GM23338 (cell line): ENCODE measurements at regions not wholly inside any gene's neighbourhood (a gene's known extent, or its start where the extent isn't known, plus 50 kb on each side); places are given as distances from the start of the nearest gene placed in this dataset.
A peak's percentile ranks its signal among the peaks of the same experiment; 100 is the strongest.

Experiments used
- ATAC-seq: fragments of 200-7000 bp; cut with Tn5 transposase; 3 replicates; pipeline ENCODE4 v1.9.1; 2020
- DNase-seq: peaks from one replicate; pipeline ENCODE4 v3.0.0-alpha.2; 2015; ENCODE audit warnings: low spot score
- H2AFZ ChIP-seq: fragments of 200-600 bp; sonication (generic); 2 replicates; pipeline ENCODE4 v1.8.0; 2016; ENCODE audit warnings: antibody characterized with exemption, mild to moderate bottlenecking, moderate library complexity
- H3F3A ChIP-seq: fragments of 200-600 bp; sonication (generic); replicated peaks from 2 replicates; pipeline ENCODE4 v1.8.0; 2017; ENCODE audit warnings: antibody characterized with exemption, mixed run types, low read depth
- H3K27ac ChIP-seq: fragments of 200-600 bp; sonication (generic); 2 replicates; pipeline ENCODE4 v1.6.1; 2016; ENCODE audit warnings: low read depth
- H3K27me3 ChIP-seq: fragments of 200-600 bp; sonication (generic); 2 replicates; pipeline ENCODE4 v1.8.0; 2016; ENCODE audit warnings: mild to moderate bottlenecking, mixed run types, moderate library complexity; ENCODE audit not compliant: insufficient read depth
- H3K36me3 ChIP-seq: fragments of 200-600 bp; sonication (generic); 2 replicates; pipeline ENCODE4 v1.8.0; 2016; ENCODE audit warnings: mild to moderate bottlenecking; ENCODE audit not compliant: insufficient read depth
- H3K4me1 ChIP-seq: fragments of 200-600 bp; sonication (generic); 2 replicates; pipeline ENCODE4 v1.8.0; 2016; ENCODE audit warnings: mild to moderate bottlenecking, moderate library complexity; ENCODE audit not compliant: insufficient read depth
- H3K4me2 ChIP-seq: fragments of 200-600 bp; sonication (generic); 2 replicates; pipeline ENCODE4 v1.7.1; 2017; ENCODE audit warnings: mixed run types
- H3K4me3 ChIP-seq: fragments of 200-600 bp; sonication (generic); 2 replicates; pipeline ENCODE4 v1.6.1; 2016; ENCODE audit warnings: mixed run types
- H3K79me2 ChIP-seq: fragments of 200-600 bp; sonication (generic); replicated peaks from 2 replicates; pipeline ENCODE4 v1.8.0; 2017; ENCODE audit warnings: mild to moderate bottlenecking; ENCODE audit not compliant: insufficient read depth
- H3K9me2 ChIP-seq: fragments of 200-600 bp; sonication (generic); 2 replicates; pipeline ENCODE4 v1.8.0; 2017; ENCODE audit not compliant: insufficient read depth
- H4K20me1 ChIP-seq: fragments of 200-600 bp; sonication (generic); replicated peaks from 2 replicates; pipeline ENCODE4 v1.8.0; 2017; ENCODE audit warnings: mild to moderate bottlenecking; ENCODE audit not compliant: insufficient read depth
- H3K27ac Mint-ChIP-seq: 2 replicates; pipeline ENCODE4 v1.8.0; 2020; ENCODE audit warnings: inconsistent platforms, mild to moderate bottlenecking, moderate library complexity, mixed read lengths
- H3K27me3 Mint-ChIP-seq: 3 replicates; pipeline ENCODE4 v1.8.0; 2022; ENCODE audit warnings: low read depth, mild to moderate bottlenecking, moderate library complexity, mixed read lengths, inconsistent platforms; ENCODE audit not compliant: insufficient read depth, poor library complexity
- H3K36me3 Mint-ChIP-seq: 3 replicates; pipeline ENCODE4 v1.8.0; 2021; ENCODE audit warnings: low read depth, mild to moderate bottlenecking, inconsistent platforms, moderate library complexity, mixed read lengths
- H3K4me1 Mint-ChIP-seq: 3 replicates; pipeline ENCODE4 v1.8.0; 2020; ENCODE audit warnings: mild to moderate bottlenecking, inconsistent platforms, mixed read lengths
- H3K4me3 Mint-ChIP-seq: 3 replicates; pipeline ENCODE4 v1.8.0; 2021; ENCODE audit warnings: moderate library complexity, mild to moderate bottlenecking, inconsistent platforms, mixed read lengths
- H3K9me3 Mint-ChIP-seq: 3 replicates; pipeline ENCODE4 v1.8.0; 2020; ENCODE audit warnings: moderate library complexity, mild to moderate bottlenecking, inconsistent platforms, mixed read lengths
- CREB1 ChIP-seq: fragments of 250-450 bp; sonication (Bioruptor Pico); IDR thresholded peaks from 2 replicates; pipeline ENCODE4 v1.5.0; 2020; ENCODE audit warnings: low read depth, mild to moderate bottlenecking, moderate library complexity
- CTCF ChIP-seq, 2 experiments: fragments of 200-600 bp in 1 of 2; sonication (generic) in 1 of 2; conservative IDR thresholded peaks; 2 replicates each; pipeline versions ENCODE4 v1.5.1 to v1.6.1; 2016 to 2017; ENCODE audit warnings: antibody characterized with exemption in 2 of 2, low read depth in 2 of 2, mild to moderate bottlenecking in 2 of 2, moderate library complexity in 1 of 2
- ETS1 ChIP-seq: IDR thresholded peaks from 2 replicates; pipeline ENCODE4 v1.6.1; 2016; ENCODE audit warnings: antibody characterized with exemption
- EZH2 ChIP-seq: fragments of 200-600 bp; sonication (generic); IDR thresholded peaks from one replicate; pipeline ENCODE4 v1.8.0; 2017; ENCODE audit warnings: antibody characterized with exemption, mild to moderate bottlenecking, low read depth; ENCODE audit not compliant: unreplicated experiment
- EZH2phosphoT487 ChIP-seq: fragments of 200-600 bp; sonication (generic); IDR thresholded peaks from one replicate; pipeline ENCODE4 v1.8.1; 2018; ENCODE audit warnings: antibody characterized with exemption; ENCODE audit not compliant: unreplicated experiment
- JUNB ChIP-seq: IDR thresholded peaks from one replicate; pipeline ENCODE4 v1.6.1; 2016; ENCODE audit warnings: antibody characterized with exemption; ENCODE audit not compliant: unreplicated experiment
- NANOG ChIP-seq: IDR thresholded peaks from 2 replicates; pipeline ENCODE4 v1.6.1; 2016; ENCODE audit warnings: antibody characterized with exemption, borderline replicate concordance
- POLR2AphosphoS5 ChIP-seq: IDR thresholded peaks from 2 replicates; pipeline ENCODE4 v1.6.1; 2016; ENCODE audit warnings: antibody characterized with exemption, low read depth
- REST ChIP-seq: IDR thresholded peaks from one replicate; pipeline ENCODE4 v1.6.1; 2018; ENCODE audit warnings: antibody characterized with exemption; ENCODE audit not compliant: unreplicated experiment
- STAT1 ChIP-seq: IDR thresholded peaks from one replicate; pipeline ENCODE4 v1.6.1; 2016; ENCODE audit warnings: antibody characterized with exemption; ENCODE audit not compliant: unreplicated experiment
- ZNF114 ChIP-seq: fragments of 250-450 bp; sonication (Bioruptor Pico); IDR thresholded peaks from 2 replicates; pipeline ENCODE4 v1.5.0; 2020; ENCODE audit warnings: mild to moderate bottlenecking, moderate library complexity
- ZNF331 ChIP-seq: fragments of 250-450 bp; sonication (Bioruptor Pico); IDR thresholded peaks from 2 replicates; pipeline ENCODE4 v1.5.0; 2020; ENCODE audit warnings: low read depth, mild to moderate bottlenecking, moderate library complexity
- ZNF462 ChIP-seq: fragments of 250-450 bp; sonication (Bioruptor Pico); IDR thresholded peaks from 2 replicates; pipeline ENCODE4 v1.5.0; 2020; ENCODE audit warnings: mild to moderate bottlenecking, moderate library complexity

GRCh38 chr18:46253498-46253897 lies 149.3 kb downstream of the HAUS1 start:
- Histone ChIP-seq H3K4me2 (no peak overlapping the region), H3K27ac (0 out of 2 replicates have a peak overlapping the region, but pooled peaks have one; percentile 4), H3K27me3 (no peaks in the 10 kb centered on the region), H3K79me2 (peaks cover 20% of the 10 kb centered on the region; the same call in 1 of the 2 replicates), H2AFZ (no peak overlapping the region), H3K4me3 (no peak overlapping the region), H4K20me1 (peaks cover 4% of the 10 kb centered on the region; the same call in 1 of the 2 replicates), H3F3A (no peaks in the 10 kb centered on the region), H3K4me1 (peaks cover 19% of the 10 kb centered on the region), H3K9me2 (no peaks in the 10 kb centered on the region), H3K36me3 (no peaks in the 10 kb centered on the region; the same call in 1 of the 2 replicates)
- Mint-ChIP-seq H3K36me3 (no peaks in the 10 kb centered on the region), H3K4me3 (no peak overlapping the region), H3K27me3 (peaks cover 2% of the 10 kb centered on the region), H3K9me3 (no peaks in the 10 kb centered on the region), H3K27ac (no peak overlapping the region), H3K4me1 (peaks cover 25% of the 10 kb centered on the region)
- ATAC-seq (no peak), DNase-seq (no peak)
- TF ChIP-seq POLR2AphosphoS5, result no peak
- TF ChIP-seq EZH2, result no peak
- TF ChIP-seq ZNF114, result no peak
- no peak for TF ChIP-seq ZNF331
- no peak for TF ChIP-seq EZH2phosphoT487
- TF ChIP-seq CTCF (conservative IDR thresholded peaks at IDR 0.05; ENCODE audit: low read depth in 2 of 2), result no peak
- no peak for TF ChIP-seq ETS1
- no peak for TF ChIP-seq ZNF462
- no peak for TF ChIP-seq JUNB
- no peak for TF ChIP-seq STAT1
- no peak for TF ChIP-seq REST
- no peak for TF ChIP-seq NANOG
- TF ChIP-seq CREB1 (CRISPR knock-in tag), result no peak
